GM12878 (cell line): ENCODE measurements at regions not wholly inside any gene's neighbourhood (a gene's known extent, or its start where the extent isn't known, plus 50 kb on each side); places are given as distances from the start of the nearest gene placed in this dataset.

Source experiments
- ATAC-seq: fragments of 200-7000 bp; cut with Tn5 transposase; 3 replicates; pipeline ENCODE4 v1.9.1; 2020; ENCODE audit warnings: mild to moderate bottlenecking, moderate library complexity
- BruUV-seq: library from RNA; stranded (reverse); fragments of 400-500 nt; replicated peaks from 2 replicates; lab custom pipeline; 2021; lab: Mats Ljungman, UMichigan
- CTCF ChIA-PET: fragments of 300-600 bp; sonication (Branson Sonifier 250); formaldehyde crosslinking; extraction: SDS; loops from one replicate; lab custom pipeline; 2021; ENCODE audit warnings: inconsistent platforms; lab: Yijun Ruan, JAX
- POLR2A ChIA-PET: fragments of 350-600 bp; formaldehyde crosslinking; extraction: SDS; loops from one replicate; lab custom pipeline; 2021; ENCODE audit warnings: inconsistent platforms; lab: Charles Lee
- RAD21 ChIA-PET: fragments of 300-600 bp; sonication (Branson Sonifier 250); formaldehyde crosslinking; loops from one replicate; lab custom pipeline; 2023; ENCODE audit warnings: antibody characterized with exemption; ENCODE audit not compliant: unreplicated experiment; lab: Charles Lee
- SMC1A ChIA-PET: fragments of 300-600 bp; sonication (Branson Sonifier 250); formaldehyde crosslinking; loops from one replicate; lab custom pipeline; 2023; ENCODE audit not compliant: unreplicated experiment, uncharacterized antibody; lab: Charles Lee
- DNase-seq: peaks from one replicate; pipeline ENCODE4 v3.0.0-alpha.2; 2011; ENCODE audit warnings: low read depth, low spot score
- FAIRE-seq: peaks from 3 replicates; lab custom pipeline; 2011; peaks lifted over from hg19 to GRCh38; lab: Jason Lieb, UNC
- H2AFZ ChIP-seq: 2 replicates; pipeline ENCODE4 v1.6.0; 2011; ENCODE audit warnings: low read depth, low read length, control low read depth; ENCODE audit not compliant: control insufficient read depth
- H3K27ac ChIP-seq: 2 replicates; pipeline ENCODE4 v1.5.1; 2011; ENCODE audit warnings: control low read depth; ENCODE audit not compliant: control insufficient read depth, insufficient read depth
- H3K27me3 ChIP-seq, 2 experiments: replicated peaks in 1 of 2; 2 replicates each; pipeline versions ENCODE4 v1.6.0 to v1.6.1; 2011; ENCODE audit warnings: low read length in 1 of 2; ENCODE audit not compliant: control insufficient read depth in 2 of 2, insufficient read depth in 2 of 2
- H3K36me3 ChIP-seq, 2 experiments: 2 replicates each; pipeline ENCODE4 v1.5.1; 2011; ENCODE audit warnings: low read length in 1 of 2; ENCODE audit not compliant: control insufficient read depth in 2 of 2, insufficient read depth in 2 of 2
- H3K4me1 ChIP-seq: 2 replicates; pipeline ENCODE4 v1.6.1; 2011; ENCODE audit warnings: mild to moderate bottlenecking, low read length, moderate library complexity, mixed read lengths; ENCODE audit not compliant: control insufficient read depth, insufficient read depth
- H3K4me2 ChIP-seq: 2 replicates; pipeline ENCODE4 v1.6.0; 2011; ENCODE audit warnings: control low read depth; ENCODE audit not compliant: control insufficient read depth, insufficient read depth
- H3K4me3 ChIP-seq: fragments of 200-600 bp; sonication (generic); 2 replicates; pipeline ENCODE4 v1.5.1; 2016
- H3K79me2 ChIP-seq: 2 replicates; pipeline ENCODE4 v1.6.0; 2011; ENCODE audit warnings: low read length; ENCODE audit not compliant: control insufficient read depth, insufficient read depth
- H3K9ac ChIP-seq: 2 replicates; pipeline ENCODE4 v1.8.0; 2011; ENCODE audit warnings: low read length, control low read depth, mixed read lengths; ENCODE audit not compliant: control insufficient read depth, insufficient read depth
- H3K9me3 ChIP-seq: replicated peaks from 3 replicates; pipeline ENCODE4 v1.5.1; 2011; ENCODE audit warnings: mild to moderate bottlenecking, low read length; ENCODE audit not compliant: control insufficient read depth, insufficient read depth
- H4K20me1 ChIP-seq: 2 replicates; pipeline ENCODE4 v1.6.0; 2011; ENCODE audit not compliant: control insufficient read depth, insufficient read depth
- CHD2 ChIP-seq: IDR thresholded peaks from 2 replicates; pipeline ENCODE4 v1.6.1; 2011; ENCODE audit warnings: low read depth, low read length, improper control_type of control experiment, borderline replicate concordance
- CREM ChIP-seq: IDR thresholded peaks from 2 replicates; pipeline ENCODE4 v1.6.1; 2014; ENCODE audit warnings: antibody characterized with exemption, low read depth
- EGR1 ChIP-seq, 2 experiments: IDR thresholded peaks; 1 replicate in 1 of 2; 2 replicates in 1 of 2; pipeline ENCODE4 v1.6.1; 2011 to 2012; ENCODE audit warnings: low read depth in 2 of 2, low read length in 2 of 2, borderline replicate concordance in 1 of 2, mild to moderate bottlenecking in 1 of 2, moderate library complexity in 1 of 2
- FOS ChIP-seq: IDR thresholded peaks from 3 replicates; pipeline ENCODE4 v1.6.1; 2011; ENCODE audit warnings: borderline replicate concordance; ENCODE audit not compliant: insufficient read length; ENCODE audit errors: extremely low read depth
- GATAD2B ChIP-seq: fragments of 450-650 bp; conservative IDR thresholded peaks from 2 replicates; pipeline ENCODE4 v1.6.1; 2017; ENCODE audit warnings: low read depth, mild to moderate bottlenecking, moderate library complexity
- HDAC6 ChIP-seq: fragments of 200-600 bp; sonication (generic); IDR thresholded peaks from one replicate; pipeline ENCODE4 v1.8.0; 2017; ENCODE audit warnings: antibody characterized with exemption; ENCODE audit not compliant: unreplicated experiment
- HSF1 ChIP-seq: fragments of 150-350 bp; IDR thresholded peaks from 2 replicates; pipeline ENCODE4 v1.6.1; 2014; ENCODE audit warnings: mild to moderate bottlenecking, low read depth, low read length
- JUNB ChIP-seq: IDR thresholded peaks from 2 replicates; pipeline ENCODE4 v1.6.1; 2016; ENCODE audit warnings: antibody characterized with exemption, mild to moderate bottlenecking
- JUND ChIP-seq: IDR thresholded peaks from 2 replicates; pipeline ENCODE4 v1.6.1; 2012; ENCODE audit warnings: low read depth, mild to moderate bottlenecking, low read length, improper control_type of control experiment, moderate library complexity
- LARP7 ChIP-seq: fragments of 450-650 bp; IDR thresholded peaks from 2 replicates; pipeline ENCODE4 v1.6.1; 2017; ENCODE audit warnings: mild to moderate bottlenecking
- MEF2A ChIP-seq: IDR thresholded peaks from 2 replicates; pipeline ENCODE4 v1.6.1; 2011; ENCODE audit warnings: low read depth, mild to moderate bottlenecking, low read length, moderate library complexity; ENCODE audit not compliant: insufficient read depth
- NFXL1 ChIP-seq: fragments of 450-650 bp; IDR thresholded peaks from 2 replicates; pipeline ENCODE4 v1.6.1; 2017; ENCODE audit warnings: antibody characterized with exemption, mild to moderate bottlenecking, borderline replicate concordance
- NFYA ChIP-seq: IDR thresholded peaks from 2 replicates; pipeline ENCODE4 v1.6.1; 2011; ENCODE audit warnings: low read depth, mild to moderate bottlenecking, low read length, improper control_type of control experiment, borderline replicate concordance
- POLR2AphosphoS5 ChIP-seq: IDR thresholded peaks from 2 replicates; pipeline ENCODE4 v1.6.1; 2011; ENCODE audit warnings: mild to moderate bottlenecking, low read length, inconsistent platforms
- RB1 ChIP-seq: fragments of 450-650 bp; formaldehyde crosslinking; IDR thresholded peaks from 2 replicates; pipeline ENCODE4 v1.6.1; 2017; ENCODE audit warnings: mild to moderate bottlenecking, borderline replicate concordance
- RELB ChIP-seq: fragments of 450-650 bp; IDR thresholded peaks from 2 replicates; pipeline ENCODE4 v1.6.1; 2017; ENCODE audit warnings: low read depth, mild to moderate bottlenecking, moderate library complexity
- SIX5 ChIP-seq: IDR thresholded peaks from 2 replicates; pipeline ENCODE4 v1.6.1; 2011; ENCODE audit warnings: mild to moderate bottlenecking, low read depth, low read length, moderate library complexity; ENCODE audit not compliant: severe bottlenecking
- ZNF592 ChIP-seq: fragments of 450-650 bp; IDR thresholded peaks from 2 replicates; pipeline ENCODE4 v1.6.1; 2017; ENCODE audit warnings: mild to moderate bottlenecking, moderate library complexity
- WGBS: methylation state at CpG from one replicate; pipeline ENCODE4 v1.1.6; 2016; ENCODE audit warnings: low lambda C conversion rate; ENCODE audit not compliant: insufficient replicate concordance, insufficient coverage; ENCODE audit errors: missing lambda C conversion rate; 5-methylcytosine and 5-hydroxymethylcytosine counted together
- in situ Hi-C: fragments of 300-500 bp; cut with MboI; formaldehyde crosslinking; loops from 9 replicates; pipeline ENCODE4 v1.14.3; 2018; ENCODE audit warnings: mixed read lengths
- intact Hi-C: fragments of 100-400 bp; cut with micrococcal nuclease; formaldehyde crosslinking; loops from one replicate; pipeline ENCODE4 v1.14.2; 2022; ENCODE audit not compliant: unreplicated experiment

GRCh38 chr6:113317891-113318574 is 539.1 kb upstream of the MARCKS start:
- H3K4me1 ChIP-seq: no peaks in the 10 kb centered on the region
- H3K9me3 ChIP-seq: no peaks in the 10 kb centered on the region
- CTCF ChIA-PET: interaction anchor here (0.7 to 4.3 kb wide), 3 partner anchors 11 to 590 kb away, joined by 3 to 22 read pairs (median 3); no protein-coding TSS in a partner anchor
- RAD21 ChIA-PET: interaction anchor here (1.2 to 1.3 kb wide), 2 partner anchors 11 to 12 kb away, joined by 3 to 4 read pairs; no protein-coding TSS in a partner anchor
- FAIRE-seq (no peak), DNase-seq (no peak), ATAC-seq (no peak)
- H3K4me3 ChIP-seq: no peak overlapping the region
- POLR2A ChIA-PET: no interaction called here
- no peak overlapping the region for H3K4me2 ChIP-seq
- no peaks in the 10 kb centered on the region for H4K20me1 ChIP-seq
- SMC1A ChIA-PET: interaction anchor here (0.5 to 1.9 kb wide), 3 partner anchors 12 to 570 kb away, joined by 3 to 7 read pairs (median 6); no protein-coding TSS in a partner anchor
- H3K36me3 ChIP-seq: no peaks in the 10 kb centered on the region
- intact Hi-C loops: no loop called here
- in situ Hi-C loops: no loop called here
- 91% methylated on average over 9 of the region's 9 CpGs for WGBS
- no TSS peak for BruUV-seq
- TF ChIP-seq JUND: no peak
- no peak for TF ChIP-seq RB1
- no peak for TF ChIP-seq CHD2
- no peak for TF ChIP-seq CREM
- TF ChIP-seq RELB: no peak
- TF ChIP-seq FOS: no peak
- TF ChIP-seq ZNF592: no peak
- TF ChIP-seq EGR1 (IDR thresholded peaks at IDR 0.05; ENCODE audit: borderline replicate concordance in 1 of 2, low read depth in 2 of 2, low read length in 2 of 2): no peak
- no peak for TF ChIP-seq NFXL1
- no peak for TF ChIP-seq LARP7
- no peak for TF ChIP-seq HDAC6
- no peak for TF ChIP-seq HSF1
- no peak for TF ChIP-seq NFYA
- TF ChIP-seq GATAD2B: no peak
- TF ChIP-seq JUNB: no peak
- TF ChIP-seq MEF2A: no peak
- TF ChIP-seq SIX5: no peak
- no peak for TF ChIP-seq POLR2AphosphoS5
- no peak overlapping the region for H3K27ac ChIP-seq
- no peaks in the 10 kb centered on the region for H3K79me2 ChIP-seq
- no peaks in the 10 kb centered on the region for H3K27me3 ChIP-seq
- H3K9ac ChIP-seq: no peak overlapping the region
- H2AFZ ChIP-seq: no peak overlapping the region
